ENCODE measurements at regions not wholly inside any gene's neighbourhood (a gene's known extent, or its start where the extent isn't known, plus 50 kb on each side); places are given as distances from the start of the nearest gene placed in this dataset.

DNA sequence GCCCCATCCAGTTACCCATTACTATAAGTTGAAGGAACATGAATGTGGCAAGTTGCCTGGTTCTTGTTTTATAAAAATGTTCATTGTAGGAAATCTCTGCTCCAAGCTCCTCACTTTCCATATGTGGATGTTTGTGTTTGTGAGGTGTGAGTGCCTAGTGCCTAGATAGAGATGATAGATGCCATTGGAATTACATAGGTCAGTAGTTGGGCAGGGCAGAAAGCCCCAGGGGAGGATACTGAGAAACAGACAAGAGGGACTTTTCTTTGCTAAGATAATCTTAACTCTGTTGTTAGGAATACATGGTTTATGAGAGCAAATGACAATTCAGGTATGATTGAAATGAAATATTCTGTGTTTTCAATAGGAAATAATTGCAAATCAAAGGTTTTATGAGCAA lies 226.3 kb upstream of the GRIP1 start:
- Histone ChIP-seq H3K4me1 (ENCODE audit: control insufficient read depth in 2 of 2, insufficient read depth in 2 of 2, low read length in 2 of 2) (no peaks in the 10 kb centered on the region), H3K4me3 (ENCODE audit: low read length in 2 of 2) (no peak overlapping the region), H3K27ac (ENCODE audit: low read depth in 1 of 2, low read length in 1 of 2) (no peak overlapping the region), H3K9me3 (ENCODE audit: control insufficient read depth in 2 of 2, insufficient read depth in 1 of 2, low read length in 1 of 2) (no peaks in the 10 kb centered on the region), H3K36me3 (ENCODE audit: control insufficient read depth in 2 of 2, insufficient read depth in 2 of 2, low read length in 1 of 2) (no peaks in the 10 kb centered on the region), H3K27me3 (ENCODE audit: control insufficient read depth in 2 of 2, insufficient read depth in 1 of 2, low read length in 1 of 2) (no peaks in the 10 kb centered on the region)
- no peak for DNase-seq (ENCODE audit: low read depth in 6 of 9, low spot score in 9 of 9)

DNA sequence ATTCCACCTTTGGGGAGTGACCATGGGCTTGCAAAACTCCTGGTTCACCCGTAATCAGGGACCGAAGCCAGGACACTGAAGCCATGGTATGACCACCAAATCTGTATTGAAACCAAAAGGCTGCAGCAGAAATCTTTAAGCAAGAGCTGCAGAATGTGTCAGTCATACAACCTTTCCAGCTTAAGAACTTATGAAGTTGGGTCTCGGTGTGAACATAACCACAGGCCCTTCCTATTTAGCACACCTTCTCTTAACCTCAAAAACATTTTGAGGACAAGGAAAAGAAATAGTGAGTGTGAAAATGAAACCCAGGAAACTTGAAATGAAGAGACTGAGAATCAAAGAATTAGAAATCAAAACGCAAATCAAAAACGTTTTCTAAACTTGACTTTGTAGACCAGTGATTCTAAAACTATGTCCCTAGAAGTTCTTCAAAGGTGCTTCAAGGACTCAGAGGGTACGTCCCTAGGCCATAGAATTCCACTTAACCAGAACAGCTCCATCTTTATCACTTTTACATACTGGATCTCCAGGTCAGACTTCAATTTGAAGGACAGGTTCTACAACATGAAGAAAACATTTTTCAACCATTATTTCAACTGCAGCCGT lies 231.6 kb upstream of the GRIP1 start:
- 82% methylated on average over 7 of the region's 7 CpGs for whole genome bisulfite sequencing
- H3K9me3 ChIP-seq (ENCODE audit: control insufficient read depth in 2 of 2, insufficient read depth in 1 of 2, low read length in 1 of 2), result peaks cover 0 to 2% of the 10 kb centered on the region in 2 donors
- no peaks in the 10 kb centered on the region for H3K36me3 ChIP-seq (ENCODE audit: control insufficient read depth in 2 of 2, insufficient read depth in 2 of 2, low read length in 1 of 2)
- no peak overlapping the region for H3K4me3 ChIP-seq (ENCODE audit: low read length in 2 of 2)
- DNase-seq (ENCODE audit: low read depth in 6 of 9, low spot score in 9 of 9), result peak in 1 of 9 donors; percentile 23
- H3K4me1 ChIP-seq (ENCODE audit: control insufficient read depth in 2 of 2, insufficient read depth in 2 of 2, low read length in 2 of 2), result no peaks in the 10 kb centered on the region
- H3K27me3 ChIP-seq (ENCODE audit: control insufficient read depth in 2 of 2, insufficient read depth in 1 of 2, low read length in 1 of 2), result no peaks in the 10 kb centered on the region
- no peak overlapping the region for H3K27ac ChIP-seq (ENCODE audit: low read depth in 1 of 2, low read length in 1 of 2)

GRCh38 chr12:66915306-66915904 lies 236.5 kb upstream of the GRIP1 start:
- H3K4me3 ChIP-seq (ENCODE audit: low read length in 2 of 2), result no peak overlapping the region
- WGBS, result 96% methylated on average over 6 of the region's 6 CpGs
- no peaks in the 10 kb centered on the region for H3K36me3 ChIP-seq (ENCODE audit: control insufficient read depth in 2 of 2, insufficient read depth in 2 of 2, low read length in 1 of 2)
- peaks cover 0 to 2% of the 10 kb centered on the region in 2 donors for H3K9me3 ChIP-seq (ENCODE audit: control insufficient read depth in 2 of 2, insufficient read depth in 1 of 2, low read length in 1 of 2)
- no peak overlapping the region for H3K27ac ChIP-seq (ENCODE audit: low read depth in 1 of 2, low read length in 1 of 2)
- no peaks in the 10 kb centered on the region for H3K27me3 ChIP-seq (ENCODE audit: control insufficient read depth in 2 of 2, insufficient read depth in 1 of 2, low read length in 1 of 2)
- no peak for DNase-seq (ENCODE audit: low read depth in 6 of 9, low spot score in 9 of 9)
- H3K4me1 ChIP-seq (ENCODE audit: control insufficient read depth in 2 of 2, insufficient read depth in 2 of 2, low read length in 2 of 2), result peaks cover 0 to 3% of the 10 kb centered on the region in 2 donors

- 94% methylated on average over 3 of the region's 3 CpGs for WGBS
- Histone ChIP-seq H3K27me3 (ENCODE audit: control insufficient read depth in 2 of 2, insufficient read depth in 1 of 2, low read length in 1 of 2) (no peaks in the 10 kb centered on the region), H3K27ac (ENCODE audit: low read depth in 1 of 2, low read length in 1 of 2) (no peak overlapping the region), H3K9me3 (ENCODE audit: control insufficient read depth in 2 of 2, insufficient read depth in 1 of 2, low read length in 1 of 2) (peaks cover 0 to 2% of the 10 kb centered on the region in 2 donors), H3K4me1 (ENCODE audit: control insufficient read depth in 2 of 2, insufficient read depth in 2 of 2, low read length in 2 of 2) (peaks cover 0 to 3% of the 10 kb centered on the region in 2 donors), H3K4me3 (ENCODE audit: low read length in 2 of 2) (no peak overlapping the region), H3K36me3 (ENCODE audit: control insufficient read depth in 2 of 2, insufficient read depth in 2 of 2, low read length in 1 of 2) (no peaks in the 10 kb centered on the region)
- DNase-seq (ENCODE audit: low read depth in 6 of 9, low spot score in 9 of 9), result no peak
These were observed 237.3 kb upstream of the GRIP1 start for GRCh38 chr12:66916189-66916588.

GRCh38 chr12:66919466-66919865 lies 240.6 kb upstream of the GRIP1 start:
- Histone ChIP-seq H3K4me3 (ENCODE audit: low read length in 2 of 2) (no peak overlapping the region), H3K9me3 (ENCODE audit: control insufficient read depth in 2 of 2, insufficient read depth in 1 of 2, low read length in 1 of 2) (no peaks in the 10 kb centered on the region), H3K27me3 (ENCODE audit: control insufficient read depth in 2 of 2, insufficient read depth in 1 of 2, low read length in 1 of 2) (no peaks in the 10 kb centered on the region), H3K4me1 (ENCODE audit: control insufficient read depth in 2 of 2, insufficient read depth in 2 of 2, low read length in 2 of 2) (peaks cover 0 to 3% of the 10 kb centered on the region in 2 donors), H3K36me3 (ENCODE audit: control insufficient read depth in 2 of 2, insufficient read depth in 2 of 2, low read length in 1 of 2) (no peaks in the 10 kb centered on the region), H3K27ac (ENCODE audit: low read depth in 1 of 2, low read length in 1 of 2) (no peak overlapping the region)
- WGBS, result 93% methylated on average over 2 of the region's 2 CpGs
- DNase-seq (ENCODE audit: low read depth in 6 of 9, low spot score in 9 of 9), result no peak

DNA sequence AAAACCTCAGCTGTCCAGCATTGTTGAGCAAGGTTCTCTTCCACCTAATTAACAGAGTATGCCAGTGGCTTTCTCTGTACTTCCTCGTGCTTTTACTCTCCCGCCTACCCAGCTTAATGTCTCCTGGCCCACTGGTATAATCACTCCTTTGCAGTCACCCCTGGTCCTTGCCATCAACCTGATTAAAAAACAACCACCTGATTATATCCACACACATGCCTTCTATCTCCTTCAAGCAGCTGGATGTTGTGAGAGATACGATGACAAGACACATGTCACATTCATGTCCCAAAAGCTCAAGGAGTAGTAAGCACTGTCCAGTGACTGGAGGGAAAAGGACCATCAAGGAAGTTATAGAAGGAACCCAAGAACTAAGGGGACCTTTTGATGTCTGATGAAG lies 241.3 kb upstream of the GRIP1 start:
- H3K4me1 ChIP-seq (ENCODE audit: control insufficient read depth in 2 of 2, insufficient read depth in 2 of 2, low read length in 2 of 2), result peaks cover 0 to 3% of the 10 kb centered on the region in 2 donors
- no peak overlapping the region for H3K4me3 ChIP-seq (ENCODE audit: low read length in 2 of 2)
- WGBS, result 95% methylated on average over 3 of the region's 3 CpGs
- H3K27ac ChIP-seq (ENCODE audit: low read depth in 1 of 2, low read length in 1 of 2), result no peak overlapping the region
- H3K9me3 ChIP-seq (ENCODE audit: control insufficient read depth in 2 of 2, insufficient read depth in 1 of 2, low read length in 1 of 2), result no peaks in the 10 kb centered on the region
- no peaks in the 10 kb centered on the region for H3K27me3 ChIP-seq (ENCODE audit: control insufficient read depth in 2 of 2, insufficient read depth in 1 of 2, low read length in 1 of 2)
- H3K36me3 ChIP-seq (ENCODE audit: control insufficient read depth in 2 of 2, insufficient read depth in 2 of 2, low read length in 1 of 2), result no peaks in the 10 kb centered on the region
- no peak for DNase-seq (ENCODE audit: low read depth in 6 of 9, low spot score in 9 of 9)

DNA sequence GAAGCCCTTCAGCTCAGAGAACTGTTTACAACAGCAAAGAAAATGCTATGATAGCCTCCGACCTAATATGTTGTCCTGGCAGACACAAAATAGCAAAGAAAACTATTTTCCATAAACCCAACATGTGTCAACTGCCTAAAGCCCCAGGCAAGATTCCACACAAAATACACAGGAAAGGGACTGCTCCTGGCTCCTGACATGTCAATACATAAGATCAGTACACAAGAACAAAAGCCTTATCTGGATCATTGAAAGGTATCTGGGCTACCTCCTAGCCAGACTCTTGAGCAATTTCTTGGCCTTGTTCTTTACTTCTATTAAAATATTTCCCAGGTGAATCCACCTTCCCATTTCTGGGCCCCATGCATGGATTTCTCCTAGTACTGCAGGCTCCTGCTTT lies 242.3 kb upstream of the GRIP1 start:
- H3K4me3 ChIP-seq (ENCODE audit: low read length in 2 of 2), result no peak overlapping the region
- DNase-seq (ENCODE audit: low read depth in 6 of 9, low spot score in 9 of 9), result no peak
- H3K27ac ChIP-seq (ENCODE audit: low read depth in 1 of 2, low read length in 1 of 2), result no peak overlapping the region
- no peaks in the 10 kb centered on the region for H3K4me1 ChIP-seq (ENCODE audit: control insufficient read depth in 2 of 2, insufficient read depth in 2 of 2, low read length in 2 of 2)
- no peaks in the 10 kb centered on the region for H3K9me3 ChIP-seq (ENCODE audit: control insufficient read depth in 2 of 2, insufficient read depth in 1 of 2, low read length in 1 of 2)
- WGBS, result 98% methylated on average over 1 of the region's 1 CpG
- H3K27me3 ChIP-seq (ENCODE audit: control insufficient read depth in 2 of 2, insufficient read depth in 1 of 2, low read length in 1 of 2), result no peaks in the 10 kb centered on the region
- no peaks in the 10 kb centered on the region for H3K36me3 ChIP-seq (ENCODE audit: control insufficient read depth in 2 of 2, insufficient read depth in 2 of 2, low read length in 1 of 2)

- DNase-seq (ENCODE audit: low read depth in 6 of 9, low spot score in 9 of 9), result peak in 1 of 9 donors; percentile 24
- WGBS, result 15% methylated on average over 2 of the region's 2 CpGs
These were observed 246.2 kb upstream of the GRIP1 start for GRCh38 chr12:66925083-66925482.

GRCh38 chr12:66929121-66929520 lies 250.2 kb upstream of the GRIP1 start:
- peak in 1 of 9 donors; percentile 40 for DNase-seq (ENCODE audit: low read depth in 6 of 9, low spot score in 9 of 9)
- Histone ChIP-seq H3K36me3 (ENCODE audit: control insufficient read depth in 2 of 2, insufficient read depth in 2 of 2, low read length in 1 of 2) (no peaks in the 10 kb centered on the region), H3K27ac (ENCODE audit: low read depth in 1 of 2, low read length in 1 of 2) (no peak overlapping the region), H3K9me3 (ENCODE audit: control insufficient read depth in 2 of 2, insufficient read depth in 1 of 2, low read length in 1 of 2) (no peaks in the 10 kb centered on the region), H3K4me3 (ENCODE audit: low read length in 2 of 2) (no peak overlapping the region), H3K27me3 (ENCODE audit: control insufficient read depth in 2 of 2, insufficient read depth in 1 of 2, low read length in 1 of 2) (no peaks in the 10 kb centered on the region), H3K4me1 (ENCODE audit: control insufficient read depth in 2 of 2, insufficient read depth in 2 of 2, low read length in 2 of 2) (no peaks in the 10 kb centered on the region)

More at GRCh38 chr12:66925083-66925482, 246.2 kb upstream of the GRIP1 start:
- Histone ChIP-seq H3K4me1 (ENCODE audit: control insufficient read depth in 2 of 2, insufficient read depth in 2 of 2, low read length in 2 of 2) (no peaks in the 10 kb centered on the region), H3K27ac (ENCODE audit: low read depth in 1 of 2, low read length in 1 of 2) (no peak overlapping the region), H3K36me3 (ENCODE audit: control insufficient read depth in 2 of 2, insufficient read depth in 2 of 2, low read length in 1 of 2) (no peaks in the 10 kb centered on the region), H3K27me3 (ENCODE audit: control insufficient read depth in 2 of 2, insufficient read depth in 1 of 2, low read length in 1 of 2) (no peaks in the 10 kb centered on the region), H3K9me3 (ENCODE audit: control insufficient read depth in 2 of 2, insufficient read depth in 1 of 2, low read length in 1 of 2) (no peaks in the 10 kb centered on the region), H3K4me3 (ENCODE audit: low read length in 2 of 2) (no peak overlapping the region)

Measured in thymus (tissue), 11 donors.